Chondrocyte (in vitro differentiated cells): ENCODE measurements at regions not wholly inside any gene's neighbourhood (a gene's known extent, or its start where the extent isn't known, plus 50 kb on each side); places are given as distances from the start of the nearest gene placed in this dataset.
"Not testable (repeated sequence)": the region's sequence is repeated elsewhere in the genome, so short reads cannot be mapped to it uniquely, and the experiment has no call there.

Experiments
- DNase-seq: peaks from one replicate; pipeline ENCODE4 v3.0.0; 2021; ENCODE audit warnings: mixed read lengths, low spot score
- H3K27ac Mint-ChIP-seq: one replicate; pipeline ENCODE4 v1.8.0; 2021; ENCODE audit warnings: mild to moderate bottlenecking, moderate library complexity, mixed read lengths; ENCODE audit not compliant: unreplicated experiment
- H3K27me3 Mint-ChIP-seq: 2 replicates; pipeline ENCODE4 v1.8.0; 2021; ENCODE audit warnings: low read depth, mixed read lengths
- H3K36me3 Mint-ChIP-seq: 2 replicates; pipeline ENCODE4 v1.8.0; 2021; ENCODE audit warnings: low read depth, mixed read lengths
- H3K4me1 Mint-ChIP-seq: 2 replicates; pipeline ENCODE4 v1.8.0; 2021; ENCODE audit warnings: low read depth, mild to moderate bottlenecking, mixed read lengths
- H3K4me3 Mint-ChIP-seq: one replicate; pipeline ENCODE4 v1.8.0; 2021; ENCODE audit warnings: mild to moderate bottlenecking, moderate library complexity, mixed read lengths; ENCODE audit not compliant: unreplicated experiment
- H3K9me3 Mint-ChIP-seq: 2 replicates; pipeline ENCODE4 v1.8.0; 2021; ENCODE audit warnings: low read depth, mixed read lengths
- TF ChIP-seq, protein P1 (sequence below): fragments of 200-600 bp; sonication (generic); IDR thresholded peaks from 2 replicates; pipeline ENCODE4 v1.5.0; 2021; ENCODE audit warnings: antibody characterized with exemption, mild to moderate bottlenecking, moderate library complexity

- H3K27me3 Mint-ChIP-seq = no peaks in the 10 kb centered on the region
- no peak overlapping the region for H3K4me3 Mint-ChIP-seq
- H3K9me3 Mint-ChIP-seq = peaks cover 33% of the 10 kb centered on the region
Measured at GRCh38 chr9:61666849-61667371, 477.1 kb downstream of the SPATA31A7 start.

DNA sequence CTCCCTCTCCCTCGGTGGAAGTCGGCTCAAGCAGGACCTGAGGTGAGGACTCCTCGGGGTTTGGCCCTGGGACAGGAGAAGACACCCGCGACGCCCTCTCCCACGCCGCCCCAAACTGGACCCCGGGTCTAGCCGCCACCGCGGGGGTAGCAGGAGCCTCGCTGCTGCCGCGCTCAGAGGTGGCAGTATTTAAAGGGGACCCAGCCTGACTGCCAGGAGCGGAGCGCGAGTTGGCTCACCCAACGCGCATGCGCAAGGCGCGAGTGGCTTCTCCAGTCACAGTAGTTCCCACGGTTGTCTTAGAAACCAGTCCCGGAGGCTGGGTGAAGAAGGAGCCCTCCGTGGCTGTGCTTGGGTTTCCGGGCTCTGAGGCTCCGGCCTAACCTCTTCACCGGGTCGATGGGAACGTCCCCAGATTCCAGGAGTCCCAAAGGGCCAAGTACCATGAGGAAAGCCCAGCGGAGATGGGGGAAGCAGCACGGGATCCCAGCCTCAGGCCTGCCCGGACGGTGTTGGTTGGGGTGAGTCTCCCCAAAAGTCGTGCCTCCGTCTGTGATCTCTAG is 477.8 kb downstream of the SPATA31A7 start:
- H3K36me3 Mint-ChIP-seq = peaks cover 4% of the 10 kb centered on the region
- H3K9me3 Mint-ChIP-seq = peaks cover 38% of the 10 kb centered on the region
- no peaks in the 10 kb centered on the region for H3K27me3 Mint-ChIP-seq
- H3K4me3 Mint-ChIP-seq = no peak overlapping the region
- peak; percentile 93 for DNase-seq
- H3K4me1 Mint-ChIP-seq = no peaks in the 10 kb centered on the region
- H3K27ac Mint-ChIP-seq = no peak overlapping the region
- TF ChIP-seq, protein P1, sequence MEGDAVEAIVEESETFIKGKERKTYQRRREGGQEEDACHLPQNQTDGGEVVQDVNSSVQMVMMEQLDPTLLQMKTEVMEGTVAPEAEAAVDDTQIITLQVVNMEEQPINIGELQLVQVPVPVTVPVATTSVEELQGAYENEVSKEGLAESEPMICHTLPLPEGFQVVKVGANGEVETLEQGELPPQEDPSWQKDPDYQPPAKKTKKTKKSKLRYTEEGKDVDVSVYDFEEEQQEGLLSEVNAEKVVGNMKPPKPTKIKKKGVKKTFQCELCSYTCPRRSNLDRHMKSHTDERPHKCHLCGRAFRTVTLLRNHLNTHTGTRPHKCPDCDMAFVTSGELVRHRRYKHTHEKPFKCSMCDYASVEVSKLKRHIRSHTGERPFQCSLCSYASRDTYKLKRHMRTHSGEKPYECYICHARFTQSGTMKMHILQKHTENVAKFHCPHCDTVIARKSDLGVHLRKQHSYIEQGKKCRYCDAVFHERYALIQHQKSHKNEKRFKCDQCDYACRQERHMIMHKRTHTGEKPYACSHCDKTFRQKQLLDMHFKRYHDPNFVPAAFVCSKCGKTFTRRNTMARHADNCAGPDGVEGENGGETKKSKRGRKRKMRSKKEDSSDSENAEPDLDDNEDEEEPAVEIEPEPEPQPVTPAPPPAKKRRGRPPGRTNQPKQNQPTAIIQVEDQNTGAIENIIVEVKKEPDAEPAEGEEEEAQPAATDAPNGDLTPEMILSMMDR = no peak

More at GRCh38 chr9:61666849-61667371, 477.1 kb downstream of the SPATA31A7 start:
- DNase-seq = peak; percentile 68
- no peak overlapping the region for H3K27ac Mint-ChIP-seq
- TF ChIP-seq, protein P1 = no peak
- H3K4me1 Mint-ChIP-seq = no peaks in the 10 kb centered on the region
- H3K36me3 Mint-ChIP-seq = peaks cover 4% of the 10 kb centered on the region

GRCh38 chr9:61668201-61668600 is 478.4 kb downstream of the SPATA31A7 start:
- not testable (repeated sequence) for H3K27ac Mint-ChIP-seq, H3K27me3 Mint-ChIP-seq, H3K4me3 Mint-ChIP-seq, H3K36me3 Mint-ChIP-seq, H3K4me1 Mint-ChIP-seq
- peak; percentile 57 for DNase-seq
- H3K9me3 Mint-ChIP-seq = peaks cover 42% of the 10 kb centered on the region

DNA sequence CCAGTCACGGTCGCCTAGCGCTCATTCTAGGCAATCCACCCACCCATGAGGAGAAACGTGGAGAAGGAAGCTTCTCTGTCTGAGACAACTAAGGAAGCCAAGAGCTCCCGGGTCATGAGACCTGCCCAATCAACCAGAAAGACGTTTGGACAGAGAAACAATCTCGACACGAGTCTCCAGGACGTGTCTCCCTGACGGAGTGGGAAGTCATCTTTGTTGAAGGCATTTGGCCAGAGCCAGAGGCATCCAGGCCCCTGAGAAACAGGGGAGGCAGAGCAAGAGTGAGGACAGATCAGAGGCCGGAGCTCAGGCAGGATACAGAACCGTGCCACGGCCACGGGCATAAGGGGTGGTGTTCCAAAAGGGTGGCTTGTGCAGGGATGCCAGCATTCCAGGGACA is 479.0 kb downstream of the SPATA31A7 start:
- no peaks in the 10 kb centered on the region for H3K27me3 Mint-ChIP-seq
- H3K4me1 Mint-ChIP-seq = no peaks in the 10 kb centered on the region
- H3K36me3 Mint-ChIP-seq = peaks cover 4% of the 10 kb centered on the region
- H3K4me3 Mint-ChIP-seq = no peak overlapping the region
- peak; percentile 52 for DNase-seq
- no peak overlapping the region for H3K27ac Mint-ChIP-seq
- H3K9me3 Mint-ChIP-seq = peaks cover 46% of the 10 kb centered on the region
- TF ChIP-seq, protein P1 = no peak

GRCh38 chr9:61669352-61669751 is 479.5 kb downstream of the SPATA31A7 start:
- Mint-ChIP-seq H3K9me3 (peaks cover 48% of the 10 kb centered on the region), H3K4me3 (no peak overlapping the region), H3K27ac (no peak overlapping the region), H3K4me1 (no peaks in the 10 kb centered on the region), H3K36me3 (peaks cover 4% of the 10 kb centered on the region), H3K27me3 (no peaks in the 10 kb centered on the region)
- peak; percentile 44 for DNase-seq
- TF ChIP-seq, protein P1 = no peak

- H3K4me3 Mint-ChIP-seq, H3K4me1 Mint-ChIP-seq, H3K36me3 Mint-ChIP-seq, H3K27ac Mint-ChIP-seq, H3K27me3 Mint-ChIP-seq: not testable (repeated sequence)
- DNase-seq = peak; percentile 85
- peaks cover 52% of the 10 kb centered on the region for H3K9me3 Mint-ChIP-seq
Measured at GRCh38 chr9:61669831-61670505, 480.1 kb downstream of the SPATA31A7 start.
